ENCODE measurements at regions not wholly inside any gene's neighbourhood (a gene's known extent, or its start where the extent isn't known, plus 50 kb on each side); places are given as distances from the start of the nearest gene placed in this dataset.

DNA sequence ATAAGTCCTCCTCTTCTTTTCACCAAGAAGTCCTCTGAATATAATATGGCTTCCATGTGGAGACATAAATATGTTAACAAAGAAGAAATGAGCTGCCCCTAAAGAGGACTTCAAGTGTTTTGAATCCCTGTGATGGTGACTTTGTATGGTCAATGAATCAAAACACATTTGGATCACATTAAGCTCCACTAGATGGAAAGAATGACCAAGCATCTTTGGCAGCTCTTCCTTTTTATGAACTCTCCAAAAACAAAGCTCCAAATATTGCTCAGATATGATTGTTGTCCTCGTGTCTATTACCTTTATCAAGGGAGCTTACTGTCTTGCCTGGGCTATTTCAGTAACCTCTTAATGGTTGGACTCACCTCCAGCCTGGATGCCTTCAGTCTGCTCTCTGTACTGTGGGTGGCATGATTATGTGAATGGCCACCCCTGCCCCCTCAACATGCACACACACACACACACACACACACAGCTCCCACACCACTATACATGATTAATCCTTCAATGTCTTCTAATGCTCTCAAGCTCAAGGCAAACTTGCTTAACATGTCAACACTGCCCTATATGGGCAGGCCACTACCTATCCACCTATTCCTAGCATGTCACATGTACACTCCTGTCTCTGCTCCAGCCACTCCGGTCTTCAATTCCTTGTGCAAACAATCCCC, 346.6 kb upstream of the SALL1 start:
- TF ChIP-seq POLR2AphosphoS5 (IDR thresholded peaks at IDR 0.05) (no peak), POLR2A (IDR thresholded peaks at IDR 0.05; ENCODE audit: low read depth) (no peak), CTCF (IDR thresholded peaks at IDR 0.05) (no peak), EP300 (IDR thresholded peaks at IDR 0.05) (no peak)
